Stimulated activated CD4-positive, alpha-beta T cell treated with anti-CD3 and anti-CD28 coated beads, Interleukin-12 subunit alpha, Interleukin-12 subunit beta, amount 100 ng/mL, for 48 hours (primary cell): ENCODE measurements at regions not wholly inside any gene's neighbourhood (a gene's known extent, or its start where the extent isn't known, plus 50 kb on each side); places are given as distances from the start of the nearest gene placed in this dataset.

Source experiments
- DNase-seq, 3 donors: peaks; one replicate each; pipeline ENCODE4 v3.0.0-alpha.2; 2020; ENCODE audit warnings: low read depth in 2 of 3, low spot score in 1 of 3

DNA sequence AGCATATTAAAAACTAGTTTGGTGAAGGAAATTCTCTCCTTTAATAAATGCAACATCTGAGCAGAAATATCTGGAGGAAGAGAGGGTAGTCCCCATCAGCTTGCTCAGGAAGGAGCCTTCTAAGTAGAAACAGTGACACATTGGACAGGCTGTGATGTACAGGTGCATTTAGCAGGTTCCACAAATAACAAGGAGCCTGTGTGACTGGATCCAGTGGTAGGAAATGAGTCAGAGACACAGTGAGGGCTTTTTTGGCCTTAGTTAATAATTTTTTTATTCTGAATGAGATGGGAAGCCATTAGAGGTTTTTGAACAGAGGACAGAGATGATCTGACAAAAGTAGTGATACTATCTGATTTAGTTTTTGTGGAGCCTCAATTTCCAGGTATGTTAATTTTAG lies 738.9 kb upstream of the PTBP2 start:
- DNase-seq: no peak

DNA sequence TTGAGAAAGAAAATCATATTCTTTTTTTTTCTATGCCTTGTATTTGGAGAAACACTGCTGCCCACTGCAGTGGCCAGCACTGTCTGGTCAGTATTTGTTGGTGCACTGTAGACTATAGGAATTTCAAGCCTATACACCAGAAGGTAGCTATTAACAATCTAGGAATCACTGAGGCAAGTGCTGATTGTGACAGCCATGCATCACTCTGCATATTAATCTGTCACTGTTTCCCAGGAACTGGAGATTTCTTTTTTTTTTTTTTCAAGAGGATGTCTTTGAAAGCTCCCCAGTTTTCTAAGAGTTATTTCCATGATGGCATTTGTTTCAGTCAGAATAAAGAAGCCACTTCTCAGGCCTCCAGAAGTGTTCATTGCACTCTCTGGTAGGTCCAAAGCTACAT lies 737.8 kb upstream of the PTBP2 start:
- DNase-seq: no peak

DNA sequence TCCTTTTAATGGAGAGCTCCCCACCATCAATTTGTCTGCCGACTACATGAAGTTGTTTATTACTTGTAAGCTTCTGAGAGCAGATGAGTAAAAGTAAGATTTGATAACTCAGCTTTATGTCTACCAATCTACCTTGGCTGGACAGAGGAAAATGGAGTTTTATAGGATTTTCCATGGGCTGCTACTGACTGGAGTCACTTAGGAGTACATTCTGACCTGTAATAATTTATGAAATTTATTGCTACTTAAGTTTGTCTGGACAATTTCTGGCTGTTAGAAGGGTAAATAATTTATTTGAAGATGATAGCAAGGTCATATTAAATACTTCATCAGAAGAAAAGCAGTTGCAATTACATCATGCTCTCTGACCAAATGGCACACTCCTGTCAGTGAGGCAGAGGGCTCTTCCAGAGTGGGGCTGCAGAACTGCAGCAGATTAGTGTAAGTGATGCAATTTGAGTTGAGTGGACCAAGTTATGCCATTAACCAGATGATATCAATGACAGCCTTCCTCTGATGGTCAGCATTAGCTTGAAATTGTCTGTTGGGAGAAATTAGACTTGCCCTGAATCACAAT lies 736.7 kb upstream of the PTBP2 start:
- DNase-seq: no peak

DNA sequence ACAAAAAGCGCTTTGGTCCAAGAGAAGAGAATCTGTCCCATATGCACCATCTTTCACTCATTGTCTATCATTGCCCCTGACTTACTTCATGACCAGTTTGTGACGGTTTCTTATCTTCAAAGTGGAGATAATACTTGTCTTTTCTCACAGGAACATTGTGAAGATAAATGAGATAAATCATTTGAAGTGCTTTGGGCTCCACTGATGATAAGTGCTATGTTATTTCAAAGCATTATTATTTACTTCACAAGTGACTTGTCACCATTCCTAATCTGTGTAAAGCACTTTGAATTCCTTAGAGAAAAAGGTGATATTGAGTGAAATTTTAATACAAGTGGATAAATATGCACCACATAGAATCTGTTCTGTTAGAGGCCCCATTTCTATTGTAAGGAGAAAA lies 731.6 kb upstream of the PTBP2 start:
- no peak for DNase-seq

DNA sequence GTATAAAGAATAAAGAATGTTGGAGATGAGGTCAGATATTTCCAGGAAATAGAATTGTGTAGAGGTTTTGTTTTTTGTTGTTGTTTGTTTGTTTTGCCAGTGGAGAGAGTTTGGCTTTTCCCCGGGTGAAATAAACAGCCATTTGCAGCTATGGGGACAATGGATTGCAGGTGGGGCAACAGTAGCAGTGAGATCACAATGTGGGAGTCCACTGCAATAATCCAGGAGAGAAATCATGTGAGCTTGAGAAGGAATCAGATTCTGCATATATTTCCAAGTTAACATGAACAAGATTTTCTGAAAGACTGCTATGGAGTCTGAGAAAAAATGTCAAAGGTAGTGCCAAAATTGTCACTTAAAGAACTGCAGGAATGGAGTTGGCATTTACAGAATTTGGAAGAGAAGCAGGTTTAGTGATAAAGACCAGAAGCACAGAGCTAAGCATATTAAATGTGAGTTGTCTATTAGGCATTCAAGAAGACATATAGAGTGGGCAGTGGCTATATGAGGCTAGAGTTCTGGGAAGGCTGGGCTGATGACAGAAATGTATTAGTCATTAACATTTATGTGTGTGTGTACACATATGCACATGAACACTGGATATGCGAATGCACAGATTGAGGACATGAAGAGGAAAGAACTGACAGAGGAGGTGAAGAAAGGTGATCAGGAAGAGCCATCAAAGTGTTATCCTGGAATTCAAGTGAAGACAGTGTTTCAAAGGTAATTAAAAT lies 729.6 kb upstream of the PTBP2 start:
- no peak for DNase-seq

DNA sequence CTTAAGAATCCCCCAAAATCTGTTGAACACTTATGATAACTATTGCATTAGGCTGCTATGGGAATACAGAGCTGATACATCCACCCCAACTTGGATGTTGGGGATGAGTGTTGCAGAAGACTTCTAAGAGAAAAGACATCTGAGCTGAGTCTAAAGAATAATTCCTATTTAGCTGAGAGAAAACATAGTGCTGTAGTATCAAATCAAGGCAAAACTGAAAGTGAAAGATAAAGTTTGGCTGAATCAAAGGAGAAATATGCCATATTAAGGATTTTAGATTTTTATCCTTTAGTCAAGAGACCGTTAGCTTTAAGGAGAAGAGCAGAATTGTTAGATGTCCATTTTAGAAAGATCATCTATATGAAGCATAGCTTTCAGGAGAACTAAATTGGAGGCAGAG lies 726.9 kb upstream of the PTBP2 start:
- DNase-seq: no peak

DNA sequence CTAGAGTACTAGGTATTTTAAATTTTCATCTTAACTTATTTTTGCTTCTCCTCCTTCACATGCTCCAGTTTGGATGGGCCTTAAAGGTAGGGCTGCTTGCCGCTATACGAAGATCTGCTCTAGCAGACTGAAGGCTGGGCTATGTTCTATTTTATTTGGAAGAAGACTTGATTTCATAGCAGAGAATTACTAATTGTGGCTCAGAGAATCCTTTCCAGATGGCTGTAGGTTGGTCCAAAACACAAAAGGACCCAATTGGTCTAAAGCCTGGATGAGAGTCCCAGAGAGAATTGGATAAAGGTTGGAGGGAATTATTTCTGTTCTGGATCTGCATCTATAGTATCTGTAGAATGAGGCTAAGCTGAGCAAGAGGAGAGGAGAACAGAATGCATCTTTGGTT lies 719.4 kb upstream of the PTBP2 start:
- DNase-seq: no peak

DNA sequence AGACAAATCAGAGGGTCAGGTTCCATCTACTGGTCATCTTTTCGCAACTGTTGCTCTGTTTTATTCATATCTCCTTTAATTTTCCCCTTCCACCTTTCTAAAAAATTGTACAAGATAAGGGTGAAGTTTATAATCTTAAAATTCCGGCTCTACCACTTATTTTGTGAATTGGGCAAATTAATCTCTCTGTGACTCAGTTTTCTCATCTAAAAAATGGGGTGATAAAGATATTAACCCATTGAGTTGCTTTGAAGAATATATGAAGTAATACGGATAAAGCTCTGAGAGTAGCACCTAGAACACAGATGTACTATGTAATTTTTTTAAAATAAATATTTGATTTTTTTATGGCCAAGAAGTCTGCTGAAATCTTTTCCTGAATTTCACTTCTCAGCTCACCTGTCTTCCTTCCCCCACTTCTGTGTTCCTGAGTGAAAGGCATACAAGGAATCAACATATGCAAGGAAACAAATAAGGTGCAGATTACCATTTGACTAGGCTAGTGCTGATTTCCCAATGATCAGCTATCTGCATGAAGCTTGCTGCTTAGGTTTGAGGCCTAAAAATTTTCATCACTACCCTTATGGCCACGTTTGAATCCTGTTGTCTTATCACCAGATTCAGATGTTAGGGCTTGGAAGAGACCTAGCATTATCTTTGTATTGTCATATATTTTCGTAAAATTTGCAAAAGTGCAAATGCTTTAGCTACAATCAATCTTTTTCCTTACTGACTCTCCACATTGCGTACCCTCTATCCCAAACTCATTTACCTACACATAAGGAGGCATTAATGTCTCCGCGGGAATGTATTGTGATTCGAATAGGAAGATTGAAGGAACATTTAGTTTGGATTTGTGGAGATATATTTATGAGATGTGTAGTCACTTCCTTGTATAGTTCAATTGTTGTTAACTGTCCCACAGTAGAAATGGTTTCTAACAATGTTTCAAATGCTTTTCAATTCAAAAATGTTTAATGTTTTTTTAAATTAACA lies 718.3 kb upstream of the PTBP2 start:
- DNase-seq: no peak

DNA sequence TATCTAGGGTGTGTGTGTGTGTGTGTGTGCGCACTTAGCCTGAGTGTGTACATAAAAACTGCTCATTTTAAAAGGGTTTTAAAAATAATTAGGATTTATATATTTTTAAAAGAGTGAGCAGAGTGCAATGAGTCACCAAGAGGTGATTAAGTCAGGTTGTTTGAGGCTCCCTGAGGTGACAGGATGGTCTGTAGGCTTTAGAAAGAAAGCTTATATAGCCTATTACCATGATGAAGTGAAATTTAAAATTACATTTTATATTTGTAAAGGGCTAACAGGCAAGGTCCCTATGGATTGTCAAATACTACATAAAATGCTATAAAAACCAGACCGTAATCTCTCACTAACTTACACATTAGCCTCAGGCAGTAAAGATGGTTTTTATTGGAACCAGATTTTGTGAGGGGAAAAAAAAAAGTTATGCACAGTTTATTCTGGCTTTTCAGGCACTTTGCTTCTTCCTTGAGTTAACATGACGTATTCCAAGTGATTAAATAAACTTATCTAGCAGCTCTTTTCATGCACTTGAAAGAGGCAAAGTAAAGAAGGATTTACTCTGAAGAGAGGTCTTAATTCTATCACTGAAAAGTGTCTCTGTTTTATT lies 711.7 kb upstream of the PTBP2 start:
- no peak for DNase-seq

DNA sequence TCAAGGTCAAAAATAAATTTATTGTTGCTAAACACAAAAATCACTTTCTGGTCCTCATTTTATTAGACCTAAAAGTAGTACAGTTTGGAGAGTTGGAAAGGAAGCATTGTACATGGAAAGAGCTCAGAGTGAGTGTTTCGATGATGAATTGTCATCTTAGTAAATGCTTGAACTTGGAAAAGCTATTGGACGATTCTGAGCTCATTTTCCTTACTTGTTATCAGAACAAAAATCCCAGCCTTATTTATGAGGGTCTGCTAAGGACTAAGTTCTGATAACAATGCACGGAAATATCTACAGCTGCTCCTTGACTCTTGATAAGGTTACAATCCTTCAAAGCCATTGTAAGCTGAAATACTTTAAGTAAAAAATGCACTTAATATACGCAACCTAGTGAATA lies 710.0 kb upstream of the PTBP2 start:
- DNase-seq: no peak

DNA sequence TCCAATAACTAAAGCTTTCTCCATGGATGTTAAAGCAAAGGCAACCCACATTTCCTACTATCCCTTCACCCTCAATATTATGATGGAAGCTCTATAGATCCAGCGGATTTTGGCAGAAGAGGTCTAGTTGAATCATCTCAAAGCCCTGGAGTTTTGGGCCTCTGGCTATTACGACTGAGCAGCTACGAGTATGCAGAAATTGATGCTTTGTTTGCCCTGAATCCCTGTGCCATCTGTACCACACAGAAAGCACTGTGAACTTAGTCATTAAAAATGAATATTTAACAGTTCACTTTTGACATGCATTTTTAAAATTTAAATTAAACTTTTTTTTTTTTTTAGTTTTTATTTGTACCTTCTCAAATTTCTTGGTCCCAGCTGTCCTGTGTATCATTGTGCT lies 705.4 kb upstream of the PTBP2 start:
- DNase-seq: no peak

DNA sequence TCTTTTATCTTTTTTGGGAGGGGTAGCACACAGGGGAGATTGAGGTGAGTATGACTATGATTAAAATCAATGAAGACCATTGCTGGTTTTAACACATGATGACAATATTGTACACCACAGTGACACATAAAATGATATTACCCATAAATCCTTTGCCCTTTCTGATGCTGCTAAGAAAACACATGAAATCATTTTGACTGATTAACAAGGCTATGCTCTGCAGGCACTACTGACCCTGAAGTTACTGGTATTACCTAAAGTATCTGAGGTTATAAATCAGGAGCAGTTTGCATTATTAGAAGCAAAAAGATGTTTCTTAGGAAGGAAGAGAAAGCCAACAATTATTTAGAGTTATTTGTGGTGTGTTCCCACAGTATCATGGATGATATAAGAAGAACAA lies 701.2 kb upstream of the PTBP2 start:
- no peak for DNase-seq

DNA sequence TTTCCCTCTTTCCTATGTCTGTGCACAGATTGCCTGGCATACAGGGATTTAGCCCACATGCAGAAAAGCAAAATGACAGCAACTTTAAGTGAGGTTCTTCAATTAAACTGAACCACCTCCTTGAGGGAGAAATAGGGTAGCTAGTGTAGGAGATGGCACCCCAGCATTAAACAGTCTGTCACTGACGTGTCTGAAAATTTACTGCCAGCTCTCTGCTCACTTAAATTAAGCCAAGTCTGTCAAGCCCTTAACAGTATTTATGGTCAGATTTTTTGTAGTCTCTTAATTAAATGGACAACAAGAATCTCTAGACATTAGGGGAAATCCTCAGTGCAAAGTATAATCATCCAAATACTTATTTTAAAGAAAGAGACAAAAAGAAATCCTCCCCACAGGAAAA lies 696.5 kb upstream of the PTBP2 start:
- DNase-seq: no peak

DNA sequence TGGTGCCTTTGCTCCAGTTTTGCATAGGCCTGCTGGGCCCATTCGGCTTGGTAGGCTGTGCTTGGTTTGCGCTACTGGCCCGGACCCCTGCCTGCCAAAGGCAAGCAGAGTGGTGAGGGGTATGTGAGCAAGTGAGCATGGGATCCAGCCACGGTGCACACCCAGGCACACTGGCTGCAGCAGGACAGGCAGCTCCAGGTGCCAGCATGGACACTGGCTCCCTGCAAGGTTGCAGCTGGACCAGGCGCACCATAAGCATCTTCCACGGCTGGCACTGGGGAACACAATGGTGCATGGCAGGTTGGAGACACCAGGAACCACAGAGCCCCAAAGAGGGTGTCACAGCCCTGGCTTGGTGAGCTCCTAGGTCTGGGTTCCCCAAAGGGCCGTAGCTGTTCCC lies 693.5 kb upstream of the PTBP2 start:
- DNase-seq: no peak

DNA sequence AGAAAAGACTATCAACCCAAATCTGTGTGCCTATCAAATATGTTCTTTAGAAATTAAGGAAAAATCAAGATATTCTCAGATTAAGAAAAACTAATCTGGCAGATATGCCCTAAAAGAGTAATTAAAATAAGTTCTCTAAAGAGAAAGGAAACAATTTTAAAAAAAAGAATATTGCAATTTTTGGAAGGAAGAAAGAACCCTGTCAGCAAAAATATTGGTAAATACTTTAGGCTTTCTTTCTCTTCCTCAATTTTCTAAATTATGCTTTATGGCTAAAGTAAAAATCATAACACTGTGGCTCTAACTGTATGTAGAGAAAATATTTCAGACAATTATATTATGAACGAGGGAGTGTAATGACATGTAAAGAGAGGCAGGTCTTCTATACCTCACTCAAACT lies 691.3 kb upstream of the PTBP2 start:
- no peak for DNase-seq

DNA sequence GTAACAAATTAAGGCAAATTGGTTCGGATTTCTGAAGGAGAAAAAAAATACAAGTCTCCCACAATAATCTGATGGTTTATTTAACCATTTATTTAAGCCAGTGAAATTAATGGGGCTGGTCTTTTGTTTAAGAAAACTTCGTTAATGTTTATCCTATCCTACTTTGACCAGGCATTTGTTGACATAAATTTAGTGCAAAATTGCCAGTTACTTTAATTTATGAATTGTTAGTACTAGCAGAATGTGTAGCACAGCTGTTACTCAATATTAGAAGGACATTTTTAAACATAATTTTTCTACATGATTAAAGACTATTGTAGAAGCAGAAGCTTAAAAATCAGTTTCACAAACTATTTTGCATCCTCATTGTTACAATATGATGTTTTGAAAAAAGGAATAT lies 687.6 kb upstream of the PTBP2 start:
- DNase-seq: no peak

DNA sequence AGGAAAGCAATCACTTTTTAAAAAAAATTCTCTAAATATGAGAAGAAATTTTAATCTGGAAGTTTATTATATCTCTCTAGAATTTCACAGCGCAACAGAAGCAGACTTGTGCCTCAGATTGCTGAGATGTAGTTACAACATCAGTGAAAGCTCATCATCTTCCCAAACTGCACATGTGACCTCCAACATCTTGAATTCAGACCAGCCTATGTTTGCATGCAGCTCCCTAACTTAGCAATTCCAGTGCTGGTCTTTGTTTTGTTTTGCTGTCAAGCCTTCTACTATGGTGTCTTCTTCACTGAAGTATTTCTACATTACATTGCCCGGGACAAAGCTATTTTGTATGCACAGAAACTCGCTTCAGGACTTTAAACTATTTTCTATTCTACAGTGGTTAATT lies 684.8 kb upstream of the PTBP2 start:
- DNase-seq: no peak

DNA sequence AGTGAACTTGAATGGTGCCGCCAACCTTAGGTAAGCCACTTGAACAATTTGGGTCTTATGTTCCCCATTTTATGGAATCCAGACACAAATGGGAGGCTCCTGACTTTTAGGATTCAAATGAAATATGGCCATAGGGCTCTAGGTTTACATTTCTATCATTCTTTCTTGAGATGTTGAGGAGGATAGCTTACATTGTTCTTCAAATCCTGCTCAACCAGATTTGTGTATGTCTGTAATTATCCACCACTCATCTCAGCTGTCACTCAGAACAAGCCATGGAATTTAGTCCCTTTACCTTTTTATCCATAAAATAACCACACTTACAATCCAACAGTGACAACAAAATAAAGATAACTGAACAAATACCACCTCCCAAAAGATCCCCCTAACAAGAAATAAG lies 682.9 kb upstream of the PTBP2 start:
- no peak for DNase-seq

DNA sequence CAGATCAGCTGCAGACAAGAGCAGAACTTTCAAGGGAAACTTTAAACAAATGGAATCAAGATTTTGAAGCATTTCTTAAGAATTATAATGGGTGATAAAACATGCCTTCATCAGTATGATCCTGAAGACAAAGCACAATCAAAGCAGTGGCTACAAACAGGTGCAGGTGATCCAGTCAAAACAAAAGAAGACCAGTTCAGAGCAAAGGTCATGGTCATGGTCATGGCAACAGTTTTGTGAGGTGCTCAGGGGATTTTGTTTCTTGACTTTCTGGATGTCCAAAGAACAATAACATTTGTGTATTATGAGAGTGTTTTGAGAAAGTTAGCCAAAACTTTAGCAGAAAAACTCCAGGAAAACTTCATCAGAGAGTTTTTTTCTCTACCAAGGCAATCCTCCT lies 681.7 kb upstream of the PTBP2 start:
- DNase-seq: no peak

DNA sequence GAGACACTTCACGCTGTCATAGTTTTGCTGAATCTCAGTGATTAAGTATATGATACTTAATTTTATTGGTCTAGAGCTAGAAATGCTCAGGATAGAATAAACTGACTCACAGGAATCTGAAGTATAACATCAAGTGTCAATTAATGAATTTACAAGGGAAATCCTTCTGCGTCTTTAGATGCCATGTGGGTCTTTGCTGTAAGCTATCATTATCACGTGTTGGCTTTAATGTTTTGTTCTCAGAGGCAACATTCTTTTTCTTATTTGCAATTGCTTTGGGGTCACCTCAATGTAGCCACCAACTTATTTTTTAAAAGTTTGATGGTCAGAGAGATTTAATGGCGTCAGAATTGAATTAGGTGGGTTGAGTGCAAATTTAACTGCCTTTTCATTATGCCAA lies 680.1 kb upstream of the PTBP2 start:
- no peak for DNase-seq

DNA sequence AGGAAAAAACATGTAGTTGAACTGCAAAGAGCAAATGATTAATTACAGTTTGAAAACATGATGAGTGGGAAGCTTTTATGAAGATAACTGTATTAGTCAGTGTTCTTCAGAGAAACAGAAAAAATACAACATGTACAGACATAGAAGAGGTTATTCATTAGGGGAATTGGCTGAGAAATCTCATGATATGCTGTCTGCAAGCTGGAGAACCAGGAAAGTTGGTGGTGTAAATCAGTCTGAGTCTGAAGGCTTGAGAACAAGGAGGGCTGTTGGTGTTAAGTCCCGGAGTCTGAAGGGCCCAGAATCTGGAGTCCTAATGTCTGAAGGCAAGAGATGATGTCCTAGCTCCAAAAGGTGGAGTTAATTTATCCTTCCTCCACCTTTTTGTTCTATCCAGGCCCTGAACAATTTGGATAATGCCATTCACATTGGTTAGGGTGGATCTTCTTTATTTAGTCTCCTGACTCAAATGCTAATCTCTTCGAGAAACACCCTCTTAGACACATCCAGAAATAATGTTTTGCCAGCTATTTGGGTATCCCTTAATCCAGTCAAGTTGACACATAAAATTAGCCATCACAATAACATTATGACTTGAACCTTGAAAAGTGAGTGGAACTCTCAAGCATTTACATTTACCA lies 672.9 kb upstream of the PTBP2 start:
- DNase-seq: no peak
